ENCODE measurements at regions not wholly inside any gene's neighbourhood (a gene's known extent, or its start where the extent isn't known, plus 50 kb on each side); places are given as distances from the start of the nearest gene placed in this dataset.

DNA sequence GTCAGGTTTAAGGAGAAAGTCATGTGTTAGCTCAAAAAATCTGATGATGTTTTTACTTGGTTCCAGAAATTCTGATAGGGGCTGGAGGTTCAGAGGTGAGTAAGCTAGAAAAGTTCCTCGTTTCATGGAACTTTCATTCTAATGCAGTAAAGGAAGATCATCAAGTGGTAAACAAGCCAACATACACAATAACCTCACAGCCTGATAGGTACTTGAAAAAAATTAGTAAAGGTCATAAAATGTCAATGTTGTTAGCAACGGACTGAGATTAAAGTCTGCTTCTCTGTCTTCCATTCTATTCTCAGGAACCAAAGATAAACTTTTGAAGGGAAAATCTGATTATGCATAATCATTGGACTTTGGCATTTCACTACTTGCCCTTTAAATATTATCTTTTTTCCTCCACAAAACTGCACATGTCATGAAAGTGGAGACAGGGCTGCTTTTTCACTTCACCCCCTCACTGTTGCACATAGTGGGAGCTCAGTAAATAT, 165.4 kb upstream of the MAF start:
- DNase-seq: no peak

DNA sequence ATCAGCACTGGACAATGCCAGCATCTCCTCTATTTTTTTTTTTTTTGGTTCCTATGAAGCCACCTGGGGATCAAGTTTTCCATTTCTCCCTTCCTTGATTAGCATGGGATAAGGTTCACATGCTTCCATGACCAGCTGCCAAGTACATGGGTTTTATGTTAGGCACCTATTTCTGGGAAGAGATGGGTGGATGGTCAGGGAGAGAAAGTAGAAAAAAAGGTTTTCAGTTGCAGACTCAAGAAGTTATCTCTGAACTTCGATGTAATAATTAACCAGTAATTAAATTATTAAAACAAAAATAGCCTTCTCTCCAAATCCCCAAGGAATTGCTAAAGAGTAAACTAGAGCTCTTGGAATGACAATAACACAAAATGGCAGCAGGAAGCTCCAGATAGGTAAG, 164.9 kb upstream of the MAF start:
- no peak for DNase-seq

DNA sequence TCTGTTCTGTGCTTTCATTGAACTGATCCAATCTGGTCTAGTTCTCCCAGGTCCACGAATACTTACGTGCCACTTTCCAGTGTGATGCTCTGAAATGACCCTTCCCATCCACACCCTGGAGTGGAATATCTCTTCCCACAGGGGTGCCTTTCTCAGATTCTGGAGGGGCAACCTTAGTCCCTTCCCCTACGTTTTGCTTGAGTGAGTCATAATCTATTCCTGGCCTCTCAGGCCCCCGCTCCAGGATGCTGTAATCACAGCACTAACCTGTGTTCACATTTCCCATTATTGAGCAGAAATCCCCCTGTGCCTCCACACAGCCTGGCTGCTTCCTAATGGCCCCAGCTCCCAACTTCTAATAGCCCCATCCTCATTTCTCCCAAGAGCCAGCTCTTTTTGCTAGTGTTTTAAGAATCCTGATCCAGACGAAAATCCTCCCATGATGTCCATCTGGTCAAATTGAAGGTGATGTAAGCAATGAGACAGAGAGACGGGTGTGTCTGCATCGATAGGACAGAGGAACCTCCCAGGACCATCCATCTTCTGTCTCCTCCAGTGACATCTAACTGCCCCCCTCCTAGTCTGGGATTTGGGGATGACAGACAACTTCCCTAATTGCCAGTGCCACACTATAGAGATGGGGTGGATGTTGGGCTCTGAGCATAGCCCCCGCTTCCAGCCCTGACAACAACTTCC, 164.0 kb upstream of the MAF start:
- no peak for DNase-seq

DNA sequence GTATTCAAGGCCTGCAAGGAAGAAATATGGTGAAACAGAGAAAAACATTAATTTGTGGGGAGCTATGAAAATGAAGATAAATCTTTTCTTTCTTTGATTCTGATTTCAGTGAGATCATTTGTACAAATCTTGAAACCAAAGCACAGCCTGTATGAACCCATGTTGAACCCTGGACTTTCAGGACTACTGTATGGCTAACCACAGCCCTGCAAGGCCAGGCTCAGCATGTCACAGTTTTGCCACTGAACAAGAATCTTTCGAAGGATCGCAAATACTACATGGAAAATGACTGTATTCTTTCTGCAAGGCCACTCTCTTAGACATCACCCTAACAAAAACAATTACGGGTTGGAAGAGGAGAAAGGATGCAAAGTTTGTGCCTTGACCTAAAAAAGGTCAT, 161.7 kb upstream of the MAF start:
- DNase-seq: no peak

DNA sequence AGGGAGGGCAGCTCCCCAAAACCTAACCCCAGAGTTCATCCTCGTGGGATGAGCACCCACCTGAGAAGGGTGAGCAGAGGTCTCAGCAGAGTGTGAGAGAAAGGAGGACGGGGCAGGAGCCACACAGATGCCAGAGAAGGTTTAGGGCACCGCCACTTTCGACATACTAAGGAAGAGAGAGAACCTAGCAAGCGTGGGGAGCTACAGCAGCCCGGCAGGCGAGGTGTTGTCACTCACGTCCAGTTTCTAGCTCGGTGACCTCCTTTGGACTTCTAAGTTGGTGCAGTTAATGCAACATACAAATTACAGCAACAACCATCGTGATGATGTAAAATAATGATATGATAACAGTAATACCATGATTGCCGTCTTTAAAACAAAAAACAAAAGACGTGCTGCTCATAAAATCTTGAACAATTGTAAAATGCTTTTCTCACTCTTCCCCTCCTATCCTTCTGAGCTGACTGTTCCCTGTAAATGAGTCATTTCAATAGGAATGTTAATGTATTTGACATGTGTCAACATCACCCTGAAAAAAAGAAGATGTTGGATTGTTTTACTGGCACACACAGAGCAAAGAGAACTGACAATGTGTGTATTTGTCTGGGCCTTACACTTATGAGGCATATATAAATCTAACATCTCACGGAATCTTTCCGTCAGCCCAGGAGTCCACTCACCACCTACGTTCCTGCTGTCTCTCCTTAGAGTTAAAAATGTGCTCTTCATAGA, 158.2 kb upstream of the MAF start:
- no peak for DNase-seq

DNA sequence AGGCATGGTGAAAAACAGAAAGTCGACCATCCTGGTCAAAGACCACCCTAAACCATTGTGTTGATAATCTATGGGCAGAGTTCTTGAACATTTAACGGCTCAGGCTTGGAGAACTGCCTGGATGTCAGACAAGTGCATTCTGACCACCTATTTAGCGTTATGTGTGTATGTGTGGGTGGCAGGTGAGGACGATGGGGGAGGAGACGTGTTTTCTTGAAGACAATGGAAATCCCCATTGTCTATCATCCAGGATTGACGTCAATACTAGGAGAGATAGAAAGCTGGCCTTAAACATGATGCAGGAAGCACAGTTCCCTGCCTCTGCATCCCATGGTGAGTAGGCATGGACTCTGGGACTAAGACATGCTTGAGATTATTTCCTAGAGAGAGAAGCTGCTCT, 157.4 kb upstream of the MAF start:
- no peak for DNase-seq

DNA sequence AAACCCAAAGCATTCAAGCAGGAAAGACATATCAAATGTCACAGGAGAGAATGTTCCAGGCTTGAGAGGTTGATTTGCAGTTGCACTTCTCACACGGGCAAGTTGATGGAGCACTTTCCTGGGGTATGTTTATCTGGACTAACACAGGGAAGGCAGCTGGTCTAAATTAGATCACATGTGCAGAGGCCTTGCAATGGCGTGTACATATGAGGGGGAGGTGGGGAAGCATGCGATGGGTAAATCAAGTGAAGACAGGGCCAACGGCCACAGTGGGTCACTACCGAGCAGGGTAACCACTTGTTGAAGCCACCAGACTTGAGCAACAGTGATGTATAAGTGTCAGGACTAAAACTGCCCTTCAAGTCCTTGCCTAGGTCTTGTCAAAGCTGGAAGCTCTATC, 156.6 kb upstream of the MAF start:
- no peak for DNase-seq

DNA sequence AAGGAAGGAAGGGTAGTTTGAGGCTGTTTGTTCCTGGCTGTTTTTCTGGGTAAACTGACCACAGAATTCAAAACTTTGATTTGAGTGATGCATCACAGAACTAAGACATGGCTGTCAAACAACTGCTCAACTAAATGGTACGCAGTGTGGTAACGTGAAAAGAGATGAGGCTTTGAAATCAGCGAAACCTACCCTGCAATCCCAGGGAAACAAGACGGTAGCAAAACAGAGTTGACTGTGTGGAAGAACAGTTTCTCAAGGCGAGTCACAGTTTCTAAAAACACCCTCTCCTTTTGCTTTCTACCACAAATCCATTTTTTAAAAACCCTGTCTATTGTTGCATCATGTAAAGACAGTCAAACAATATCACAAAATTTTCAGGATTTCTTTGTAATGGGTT, 156.0 kb upstream of the MAF start:
- no peak for DNase-seq

DNA sequence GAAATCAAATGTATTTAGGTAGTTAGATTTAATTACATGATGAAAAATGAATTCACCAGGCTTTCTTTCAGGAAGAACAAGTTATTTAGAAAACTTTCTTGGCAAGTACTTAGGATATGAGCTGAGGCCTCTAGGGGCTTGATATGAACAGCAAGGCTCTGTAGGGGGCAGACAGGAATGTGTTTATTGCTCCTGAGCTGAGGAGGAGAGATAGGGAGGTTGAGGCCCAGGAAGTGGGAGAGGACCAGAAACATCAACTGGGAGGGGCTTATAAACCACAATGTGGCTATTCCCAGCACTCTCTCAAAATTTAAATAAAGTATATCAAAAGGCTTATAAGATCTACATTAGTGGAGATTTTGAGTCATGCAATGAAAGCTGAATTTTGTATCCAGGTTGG, 154.0 kb upstream of the MAF start:
- no peak for DNase-seq

DNA sequence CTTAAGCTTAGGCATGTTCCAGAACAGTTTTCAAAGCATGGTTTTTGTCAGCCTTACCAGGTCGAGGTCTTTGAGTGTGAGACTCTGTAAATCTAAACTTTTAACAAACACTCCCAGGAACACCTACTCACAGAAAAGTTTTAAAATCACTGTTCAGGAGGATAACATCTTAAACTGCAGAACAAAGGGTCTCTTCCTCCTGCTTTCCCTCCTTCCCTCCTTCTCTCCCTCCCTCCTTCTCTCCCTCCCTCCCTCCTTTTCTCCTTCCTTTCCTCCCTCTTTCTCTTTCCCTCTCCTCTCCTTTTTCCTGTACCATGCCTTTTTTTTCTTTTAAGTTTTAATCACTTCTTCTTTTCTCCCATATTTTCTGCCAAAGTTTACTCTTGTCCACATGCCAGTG, 153.5 kb upstream of the MAF start:
- no peak for DNase-seq

DNA sequence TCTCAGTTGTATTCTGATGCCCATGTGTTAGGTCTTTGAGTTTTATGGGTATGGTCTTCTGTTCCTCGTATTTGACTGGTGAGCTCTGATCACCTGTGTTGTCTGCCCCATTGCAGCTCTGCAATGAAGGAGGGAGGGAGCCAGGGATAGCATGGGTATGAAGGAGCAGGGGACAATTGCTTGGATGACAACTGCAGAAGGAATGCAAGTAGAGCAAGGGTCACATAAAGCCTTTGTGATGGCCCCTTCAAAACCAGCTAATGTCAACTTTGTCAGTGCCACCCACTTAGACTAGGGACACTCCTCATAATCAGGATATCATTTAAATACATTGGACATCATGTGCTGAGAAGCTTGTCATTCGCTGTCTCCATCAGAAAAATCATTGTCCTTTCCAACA, 152.7 kb upstream of the MAF start:
- no peak for DNase-seq

DNA sequence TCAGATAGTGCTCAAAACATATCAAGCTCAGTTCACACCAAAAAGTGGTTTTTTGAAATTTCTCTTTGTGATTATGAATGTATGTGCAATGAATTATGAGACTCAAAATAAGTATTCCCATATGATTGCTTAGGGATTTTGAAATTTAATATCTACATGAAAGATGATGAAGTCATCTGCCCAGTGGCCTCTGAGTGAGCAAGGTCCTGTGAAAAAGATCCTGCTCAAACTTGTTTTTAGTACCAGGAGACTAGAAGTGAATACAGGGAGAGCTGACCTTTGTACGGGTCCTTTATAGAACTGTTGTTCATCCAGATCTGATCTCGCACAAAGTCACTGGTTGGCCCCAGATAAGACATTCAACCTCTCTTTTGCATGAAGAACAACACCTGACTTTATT, 151.9 kb upstream of the MAF start:
- no peak for DNase-seq

DNA sequence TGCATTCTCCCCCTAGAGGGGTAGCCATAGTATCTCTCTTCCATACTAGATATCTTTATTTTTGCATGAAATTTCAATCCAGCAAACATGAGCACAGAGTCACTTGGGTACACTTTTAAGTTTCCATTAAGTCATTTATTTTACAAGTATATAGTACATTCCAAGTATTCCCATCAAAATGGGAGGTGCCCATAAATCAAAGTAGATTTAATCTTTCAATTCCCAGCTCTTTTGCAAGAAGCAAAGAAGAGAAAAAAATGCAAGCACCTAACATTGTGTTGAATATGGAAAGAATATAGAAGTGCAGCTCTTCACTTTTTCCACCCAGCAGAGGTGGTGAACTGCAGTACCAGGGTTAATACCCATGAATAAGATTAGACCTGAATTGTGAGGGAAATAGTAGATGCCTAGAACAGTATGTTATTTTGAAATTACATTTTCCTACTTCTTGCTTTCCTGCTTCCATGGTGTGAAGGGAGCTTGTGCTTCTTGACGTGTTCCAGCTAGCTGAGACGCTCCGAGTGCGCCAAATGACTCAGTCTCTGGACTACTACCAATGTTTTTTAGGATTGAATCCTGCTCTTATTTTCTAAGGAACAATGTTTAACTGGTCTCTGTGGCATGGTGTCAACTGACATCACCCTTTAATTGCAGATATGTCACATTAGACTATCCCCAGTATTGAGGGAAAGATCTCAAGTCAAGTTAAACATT, 151.1 kb upstream of the MAF start:
- DNase-seq: no peak

DNA sequence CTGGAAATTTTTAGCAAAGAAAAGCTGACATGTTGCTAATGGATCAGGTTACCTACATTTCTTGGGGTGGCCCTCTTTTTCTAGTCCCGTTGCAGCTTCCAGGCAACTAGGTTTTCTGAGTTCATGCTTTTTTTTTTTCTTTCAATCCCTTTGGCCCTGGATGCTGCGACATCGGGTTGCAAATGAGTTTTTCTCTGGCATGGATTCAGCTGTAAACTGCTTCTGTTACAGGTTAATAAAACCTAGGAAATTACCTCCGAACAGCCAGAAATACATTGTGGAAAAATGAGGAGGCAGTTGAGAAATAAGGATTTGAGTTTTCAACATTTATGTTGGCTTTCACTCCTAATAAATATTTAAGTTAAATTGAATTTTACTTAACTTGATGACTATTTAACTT, 149.8 kb upstream of the MAF start:
- no peak for DNase-seq

DNA sequence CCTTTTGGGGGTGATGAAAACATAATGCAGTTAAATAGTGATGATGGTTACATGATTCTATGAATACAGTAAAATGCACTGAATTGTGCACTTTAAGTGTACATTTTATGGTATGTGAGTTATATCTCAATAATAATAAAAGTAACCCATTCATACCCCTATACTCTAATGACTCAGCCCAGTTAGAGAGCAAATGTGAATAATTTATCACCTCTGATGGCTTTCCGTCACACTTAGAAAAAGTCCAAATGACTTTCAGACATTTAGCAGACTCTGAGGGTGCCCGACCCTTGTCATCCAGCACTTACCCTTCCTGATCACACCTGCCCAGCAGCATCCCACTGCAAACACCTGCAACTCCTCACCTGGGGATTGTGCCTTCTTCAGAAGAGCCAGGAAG, 148.1 kb upstream of the MAF start:
- no peak for DNase-seq

DNA sequence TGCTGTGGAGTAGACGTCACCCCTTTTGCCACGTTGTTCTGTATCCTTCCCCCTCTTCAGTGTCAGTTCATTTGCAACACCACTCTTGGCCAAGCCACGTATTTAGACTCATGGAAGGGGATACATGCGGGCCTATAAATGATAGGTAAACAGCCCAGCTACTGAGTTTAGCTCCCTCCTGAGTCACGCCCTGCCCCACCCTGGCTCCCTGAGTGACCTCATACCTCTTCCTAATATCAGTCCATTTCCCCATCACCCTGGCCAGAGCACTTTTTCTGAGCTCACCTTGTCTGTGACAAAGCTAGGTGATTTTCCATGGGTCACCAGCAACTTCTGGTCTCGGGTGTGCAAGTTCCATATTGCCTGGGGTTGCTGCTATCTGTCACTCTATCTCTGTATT, 147.2 kb upstream of the MAF start:
- DNase-seq: no peak

DNA sequence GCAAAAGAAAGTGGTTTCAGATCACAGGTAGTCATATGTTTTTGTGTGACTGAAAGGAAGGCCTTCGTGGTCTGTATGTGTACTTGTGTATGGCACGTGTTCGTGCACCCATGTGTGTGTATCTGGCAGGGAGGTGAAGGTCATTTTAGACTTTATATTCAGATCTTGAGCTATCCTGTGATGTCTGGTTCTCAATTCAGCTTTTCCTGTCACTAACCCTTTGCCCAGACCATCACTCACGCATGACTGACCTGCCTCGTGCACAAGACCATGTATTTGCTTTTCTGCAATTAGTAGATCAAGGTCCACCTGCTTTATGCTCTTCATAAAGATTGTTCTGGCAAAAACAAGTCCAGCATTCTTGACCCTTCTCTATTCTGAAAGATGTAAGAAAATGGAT, 139.7 kb upstream of the MAF start:
- DNase-seq: no peak

DNA sequence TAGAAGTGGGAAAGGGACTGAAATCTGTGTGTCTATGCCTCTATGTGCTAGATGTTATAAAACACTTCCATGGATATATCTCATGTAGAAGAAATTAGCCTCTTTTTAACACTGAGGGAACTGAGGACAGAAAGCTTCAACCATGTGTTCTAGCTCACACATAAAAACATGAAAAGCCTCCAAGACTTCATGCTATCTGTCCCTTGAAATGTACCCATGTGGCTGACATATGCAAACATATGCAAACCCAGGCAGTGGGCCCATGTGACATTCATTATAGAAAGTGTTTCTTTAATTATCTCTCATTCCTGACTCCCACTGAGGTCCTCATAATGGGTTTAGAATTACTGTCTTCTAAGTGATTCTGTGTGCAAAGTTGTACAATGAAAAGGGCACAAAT, 134.7 kb upstream of the MAF start:
- DNase-seq: no peak

DNA sequence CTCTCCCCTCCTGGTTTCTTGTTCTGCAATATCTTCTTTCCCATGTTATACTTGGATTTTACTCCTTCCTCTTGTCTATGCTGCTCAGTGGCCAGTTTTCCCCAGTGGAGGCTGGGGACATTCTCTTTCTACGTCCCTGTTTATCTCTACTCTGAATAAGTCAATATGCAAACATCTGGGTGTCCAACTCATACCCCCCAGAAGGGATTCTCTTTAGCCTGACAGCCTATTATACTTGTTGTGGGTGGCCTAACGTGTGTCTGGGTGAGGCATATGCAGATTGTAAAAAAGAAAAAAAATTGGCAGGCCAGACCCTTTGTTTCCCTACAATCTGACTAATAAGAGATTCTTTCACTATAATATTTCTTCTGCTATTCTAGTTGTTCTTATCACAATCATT, 134.2 kb upstream of the MAF start:
- no peak for DNase-seq

DNA sequence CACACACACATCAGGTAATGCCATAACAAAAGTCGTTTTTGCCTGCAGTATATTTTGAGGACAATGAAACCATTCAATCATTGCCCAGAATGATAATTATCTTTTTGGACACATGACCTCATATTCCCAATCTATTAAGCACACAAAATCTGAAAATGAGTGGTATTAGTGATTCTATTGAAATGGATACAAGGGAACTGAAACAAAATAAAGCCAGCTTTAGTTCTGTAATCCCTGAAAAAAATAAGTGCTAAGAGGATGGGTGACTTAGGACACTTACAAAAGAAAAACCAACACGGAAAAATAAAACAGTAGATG, 128.3 kb upstream of the MAF start:
- no peak for DNase-seq

DNA sequence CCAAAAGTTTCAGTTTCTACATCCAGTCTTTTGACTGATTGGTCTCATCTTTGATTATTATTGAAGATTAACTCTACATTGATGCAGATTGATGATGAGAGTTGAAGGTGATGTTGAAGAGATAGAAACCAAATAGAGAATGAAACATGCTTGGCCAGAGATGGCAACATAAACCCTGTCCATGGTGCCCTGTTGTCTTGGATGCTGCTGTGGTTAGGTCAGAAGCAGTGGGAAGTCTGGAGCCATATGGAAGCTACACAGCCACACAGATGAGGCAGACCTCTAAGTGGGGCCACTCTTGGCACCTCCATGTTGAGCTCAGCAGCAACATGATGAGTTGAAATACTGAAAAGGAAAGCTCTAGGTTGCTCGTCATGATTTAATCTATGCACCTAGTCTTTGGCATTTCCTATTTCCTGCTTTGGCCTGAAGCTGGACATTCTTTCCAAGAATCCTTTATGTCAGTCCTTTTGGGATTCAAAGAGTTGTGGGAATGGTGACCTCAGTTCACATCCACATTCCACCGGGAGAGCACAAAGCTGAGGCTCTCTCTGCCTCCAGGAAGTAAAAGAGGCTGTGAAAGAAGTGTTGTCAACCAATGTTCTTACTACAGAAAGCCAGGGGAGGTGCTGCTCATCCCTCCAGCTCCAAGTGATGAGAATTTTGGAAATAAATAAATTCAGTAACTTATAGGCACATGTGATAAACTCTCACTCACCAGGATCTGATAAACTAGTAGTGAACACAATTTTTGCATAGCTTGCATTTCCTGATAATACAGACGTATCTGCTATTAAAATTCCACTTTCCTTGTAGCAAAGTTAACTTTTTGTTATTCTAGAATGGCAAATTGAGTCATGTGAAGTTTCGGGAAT, 127.7 kb upstream of the MAF start:
- no peak for DNase-seq

DNA sequence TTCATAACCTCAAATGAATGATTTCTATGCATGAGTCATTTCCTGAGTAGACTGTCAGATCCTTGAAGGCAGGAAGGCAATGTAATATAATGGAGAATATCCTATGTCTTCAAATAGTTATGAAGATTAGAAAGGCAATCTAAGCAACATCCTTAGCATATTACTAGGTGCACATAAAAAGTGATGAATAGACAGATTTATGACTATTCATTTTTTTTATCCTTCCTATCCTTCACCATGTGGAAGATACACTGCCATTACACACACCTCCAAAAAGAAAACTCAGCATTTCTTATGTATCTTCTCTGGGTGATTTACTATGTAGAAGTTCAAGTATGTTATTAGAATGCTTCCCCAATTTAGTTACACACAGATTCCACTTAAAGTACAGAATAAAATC, 126.4 kb upstream of the MAF start:
- DNase-seq: no peak

DNA sequence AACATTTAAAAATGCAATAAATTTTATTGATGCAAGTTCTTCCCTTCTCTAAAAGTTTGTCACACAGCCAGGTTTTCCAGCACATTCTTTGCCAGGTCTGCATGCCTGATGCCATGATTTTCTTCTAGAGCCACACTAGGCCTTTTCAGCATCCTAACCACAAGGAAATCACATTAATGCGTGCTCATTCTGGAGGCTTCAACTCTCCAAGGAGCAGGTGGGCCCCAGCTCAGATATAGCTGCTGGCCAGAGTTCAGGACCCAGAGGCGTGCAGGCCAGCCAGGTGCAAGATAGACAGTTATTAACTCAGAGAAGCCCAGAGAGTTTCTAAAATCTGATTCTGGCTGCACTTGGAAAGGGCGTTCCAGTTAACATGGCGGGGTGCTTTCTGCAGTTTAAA, 124.5 kb upstream of the MAF start:
- no peak for DNase-seq

All from stimulated activated CD4-positive, alpha-beta T cell treated with anti-CD3 and anti-CD28 coated beads, Interleukin-2, amount 100 ng/mL, for 48 hours (primary cell).